Lower leg skin (tissue), 4 donors: ENCODE measurements at regions not wholly inside any gene's neighbourhood (a gene's known extent, or its start where the extent isn't known, plus 50 kb on each side); places are given as distances from the start of the nearest gene placed in this dataset.

Experiments
- DNase-seq, 2 donors: peaks; one replicate each; pipeline ENCODE4 v3.0.0-alpha.2; 2019; ENCODE audit warnings: low spot score in 2 of 2
- H3K4me3 ChIP-seq: fragments of 200-600 bp; sonication (generic); 2 replicates; pipeline ENCODE4 v1.5.1; 2017; ENCODE audit warnings: mild to moderate bottlenecking, low read depth; ENCODE audit not compliant: poor library complexity, severe bottlenecking
- CTCF ChIP-seq, 3 donors: fragments of 450-650 bp; IDR thresholded peaks; one replicate each; pipeline ENCODE4 v1.5.1; 2016; ENCODE audit warnings: antibody characterized with exemption in 3 of 3, mild to moderate bottlenecking in 3 of 3, moderate library complexity in 2 of 3
- POLR2A ChIP-seq, 2 donors: fragments of 450-650 bp; IDR thresholded peaks; one replicate each; pipeline ENCODE4 v1.6.1; 2016 to 2017; ENCODE audit warnings: antibody characterized with exemption in 2 of 2, mild to moderate bottlenecking in 1 of 2, moderate library complexity in 1 of 2
- WGBS, 2 donors: methylation state at CpG; one replicate each; pipeline ENCODE4 v1.1.5; 2018; 5-methylcytosine and 5-hydroxymethylcytosine counted together
- intact Hi-C: fragments of 100-400 bp; cut with DNase I; formaldehyde crosslinking; loops from one replicate; pipeline ENCODE4 v1.15.0; 2023; ENCODE audit warnings: low total_unique reads

GRCh38 chr6:141164042-141164743 lies 968.5 kb upstream of the GJE1 start:
- H3K4me3 ChIP-seq: no peak overlapping the region
- intact Hi-C loops: no loop called here
- TF ChIP-seq CTCF (IDR thresholded peaks at IDR 0.05) (no peak), POLR2A (IDR thresholded peaks at IDR 0.05) (no peak)
- DNase-seq: no peak
- 77 to 83% methylated on average over 4 of the region's 4 CpGs for WGBS, 2 donors

GRCh38 chr6:141163107-141163506 lies 969.6 kb upstream of the GJE1 start:
- TF ChIP-seq POLR2A (IDR thresholded peaks at IDR 0.05) (no peak), CTCF (IDR thresholded peaks at IDR 0.05) (no peak)
- intact Hi-C loops: no loop called here
- DNase-seq: no peak
- no peak overlapping the region for H3K4me3 ChIP-seq

GRCh38 chr6:141158740-141159139 lies 974.0 kb upstream of the GJE1 start:
- H3K4me3 ChIP-seq: no peak overlapping the region
- TF ChIP-seq POLR2A (IDR thresholded peaks at IDR 0.05) (no peak), CTCF (IDR thresholded peaks at IDR 0.05) (no peak)
- DNase-seq: no peak
- WGBS, 2 donors: 52 to 57% methylated on average over 1 of the region's 1 CpG
- intact Hi-C loops: no loop called here

- no peak overlapping the region for H3K4me3 ChIP-seq
- no peak for TF ChIP-seq POLR2A (IDR thresholded peaks at IDR 0.05)
- no peak for TF ChIP-seq CTCF (IDR thresholded peaks at IDR 0.05)
- intact Hi-C loops: no loop called here
- no peak for DNase-seq
- 34 to 35% methylated on average over 2 of the region's 2 CpGs for WGBS, 2 donors
Measured at GRCh38 chr6:141153563-141153962, 979.2 kb upstream of the GJE1 start.

GRCh38 chr6:141152951-141153350 lies 979.8 kb upstream of the GJE1 start:
- 26 to 37% methylated on average over 1 of the region's 1 CpG for WGBS, 2 donors
- DNase-seq: no peak
- intact Hi-C loops: no loop called here
- TF ChIP-seq POLR2A (IDR thresholded peaks at IDR 0.05) (no peak), CTCF (IDR thresholded peaks at IDR 0.05) (no peak)
- H3K4me3 ChIP-seq: no peak overlapping the region
